ENCODE measurements at regions not wholly inside any gene's neighbourhood (a gene's known extent, or its start where the extent isn't known, plus 50 kb on each side); places are given as distances from the start of the nearest gene placed in this dataset.

DNA sequence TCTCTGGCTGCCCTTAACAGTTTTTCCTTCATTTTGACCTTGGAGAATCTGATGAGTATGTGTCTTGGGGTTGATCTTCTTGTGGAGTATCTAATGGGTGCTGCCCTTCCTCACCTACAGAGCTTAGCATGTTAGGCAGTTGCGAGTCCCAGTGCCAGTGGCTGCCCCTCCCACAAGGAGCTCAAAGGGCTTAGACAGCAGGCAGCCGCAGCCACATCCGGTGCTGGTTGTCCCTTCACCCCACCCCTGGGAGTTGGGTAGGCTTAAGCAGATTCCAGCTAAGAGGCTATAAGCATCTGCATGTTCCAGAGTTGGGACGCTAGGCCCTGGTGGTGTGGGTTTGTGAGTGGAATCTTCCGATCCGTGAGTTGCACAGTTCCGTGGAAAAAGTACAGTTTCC is 322.1 kb upstream of the ARX start:
- Histone ChIP-seq H3K4me2 (no peak overlapping the region), H3K27me3 (peaks cover 43% of the 10 kb centered on the region), H3K4me3 (no peak overlapping the region), H3K27ac (no peak overlapping the region), H3K4me1 (no peaks in the 10 kb centered on the region), H3K9me3 (peaks cover 36% of the 10 kb centered on the region), H3K36me3 (no peaks in the 10 kb centered on the region), H3K9ac (no peak overlapping the region), H4K20me1 (no peaks in the 10 kb centered on the region)
- no peak for TF ChIP-seq Cebpa-rat (IDR thresholded peaks at IDR 0.05)

GRCh38 chrX:25300994-25301393 is 285.2 kb upstream of the ARX start:
- Histone ChIP-seq H3K36me3 (no peaks in the 10 kb centered on the region), H3K4me3 (no peak overlapping the region), H4K20me1 (no peaks in the 10 kb centered on the region; the same call in 1 of the 2 replicates), H3K27me3 (peaks cover 51% of the 10 kb centered on the region), H3K9ac (no peak overlapping the region), H3K4me2 (no peak overlapping the region), H3K27ac (no peak overlapping the region), H3K4me1 (no peaks in the 10 kb centered on the region), H3K9me3 (no peaks in the 10 kb centered on the region)
- no peak for TF ChIP-seq Cebpa-rat (IDR thresholded peaks at IDR 0.05)

DNA sequence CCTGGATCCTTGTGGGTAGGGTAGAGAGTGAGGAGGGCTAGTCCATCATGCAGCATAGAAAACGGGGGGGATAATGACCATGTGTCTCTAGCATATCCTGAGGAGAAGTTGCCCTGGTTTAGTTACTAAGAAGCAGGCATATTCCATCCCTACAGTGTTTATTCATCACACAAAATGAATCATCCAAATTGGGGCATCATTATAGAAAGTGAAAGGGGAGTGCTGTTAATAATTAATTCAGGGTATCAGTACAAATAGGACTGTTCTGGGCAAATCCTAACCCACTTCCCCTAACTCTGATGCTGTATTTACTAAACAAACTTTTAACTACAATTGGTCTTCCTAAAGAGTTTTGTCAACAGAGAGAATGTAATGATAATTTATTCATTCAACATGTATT is 281.1 kb upstream of the ARX start:
- Histone ChIP-seq H3K9me3 (no peaks in the 10 kb centered on the region), H3K27ac (no peak overlapping the region), H3K36me3 (no peaks in the 10 kb centered on the region), H3K4me3 (no peak overlapping the region), H4K20me1 (no peaks in the 10 kb centered on the region), H3K4me1 (no peaks in the 10 kb centered on the region), H3K4me2 (no peak overlapping the region), H3K27me3 (peaks cover 76% of the 10 kb centered on the region), H3K9ac (no peak overlapping the region)
- no peak for TF ChIP-seq Cebpa-rat (IDR thresholded peaks at IDR 0.05)

DNA sequence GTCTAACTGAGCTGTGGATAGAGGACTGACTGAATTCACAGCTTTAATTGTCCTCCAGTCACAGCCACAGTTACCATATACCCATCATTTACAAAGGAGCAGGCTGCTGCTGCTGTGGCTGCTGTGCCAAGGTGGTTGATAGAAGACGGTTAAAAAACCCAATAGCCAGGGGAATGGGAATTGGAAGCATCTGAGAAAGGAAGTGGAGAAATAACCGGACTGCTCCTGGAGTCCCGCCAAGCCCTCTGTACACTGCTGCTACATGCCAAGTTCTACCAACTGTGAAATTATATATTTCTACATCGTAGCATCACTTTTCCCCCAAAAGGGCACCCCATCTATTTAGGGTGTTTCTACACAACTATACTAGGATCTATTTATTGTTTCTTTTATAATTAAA is 279.7 kb upstream of the ARX start:
- Histone ChIP-seq H3K9ac (no peak overlapping the region), H3K4me2 (no peak overlapping the region), H4K20me1 (no peaks in the 10 kb centered on the region), H3K4me3 (no peak overlapping the region), H3K4me1 (no peaks in the 10 kb centered on the region), H3K36me3 (no peaks in the 10 kb centered on the region), H3K27ac (no peak overlapping the region), H3K9me3 (no peaks in the 10 kb centered on the region), H3K27me3 (peaks cover 75% of the 10 kb centered on the region)
- TF ChIP-seq Cebpa-rat (IDR thresholded peaks at IDR 0.05) = no peak

DNA sequence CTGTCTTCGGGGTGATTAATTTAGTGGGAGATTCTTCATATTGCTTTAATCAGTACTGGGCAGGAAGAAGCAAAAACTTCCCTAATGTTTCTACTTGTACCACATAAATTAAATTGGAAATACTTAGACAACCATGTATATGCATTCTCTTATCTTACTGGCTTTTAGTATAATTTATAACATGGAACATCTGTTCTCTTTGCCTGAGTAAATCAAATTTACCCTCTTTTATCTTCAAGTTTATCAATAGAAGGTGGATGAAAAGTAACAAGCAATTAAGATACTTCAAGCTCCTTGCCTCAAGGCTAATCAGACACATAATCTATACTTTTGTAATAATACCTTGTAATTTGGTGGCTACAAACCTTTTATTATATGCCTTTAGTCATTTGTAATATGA is 274.4 kb upstream of the ARX start:
- no peaks in the 10 kb centered on the region for H3K36me3 ChIP-seq
- no peaks in the 10 kb centered on the region for H3K9me3 ChIP-seq
- no peak overlapping the region for H3K9ac ChIP-seq
- no peak overlapping the region for H3K4me3 ChIP-seq
- no peak for TF ChIP-seq Cebpa-rat (IDR thresholded peaks at IDR 0.05)
- no peaks in the 10 kb centered on the region for H4K20me1 ChIP-seq
- no peak overlapping the region for H3K4me2 ChIP-seq
- H3K27me3 ChIP-seq = peaks cover 69% of the 10 kb centered on the region
- H3K27ac ChIP-seq = no peak overlapping the region
- no peaks in the 10 kb centered on the region for H3K4me1 ChIP-seq

DNA sequence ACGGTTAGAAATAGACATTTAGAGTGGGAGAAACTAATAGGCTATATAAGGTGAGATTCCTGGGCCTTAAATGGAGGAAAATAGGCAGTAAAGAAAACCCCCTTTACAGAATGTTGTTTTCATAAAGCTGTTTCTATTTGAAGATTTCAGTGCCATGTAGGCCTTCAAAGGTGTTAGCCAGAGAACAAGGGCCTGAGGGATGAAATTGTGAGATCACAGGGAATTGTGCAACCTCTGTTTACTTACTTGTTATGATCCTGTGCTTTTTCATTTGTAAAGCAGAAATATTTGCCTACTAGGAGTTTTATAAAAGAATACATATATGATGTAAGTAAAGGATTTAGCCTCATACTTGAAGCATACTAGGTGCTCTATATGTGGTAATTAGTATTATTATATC is 272.9 kb upstream of the ARX start:
- Histone ChIP-seq H3K27ac (no peak overlapping the region), H4K20me1 (no peaks in the 10 kb centered on the region), H3K4me2 (no peak overlapping the region), H3K27me3 (peaks cover 68% of the 10 kb centered on the region), H3K36me3 (no peaks in the 10 kb centered on the region), H3K4me3 (no peak overlapping the region), H3K9me3 (no peaks in the 10 kb centered on the region), H3K9ac (no peak overlapping the region), H3K4me1 (no peaks in the 10 kb centered on the region)
- no peak for TF ChIP-seq Cebpa-rat (IDR thresholded peaks at IDR 0.05)

GRCh38 chrX:25287521-25287920 is 271.8 kb upstream of the ARX start:
- Histone ChIP-seq H3K4me3 (no peak overlapping the region), H4K20me1 (no peaks in the 10 kb centered on the region), H3K9ac (no peak overlapping the region), H3K4me1 (no peaks in the 10 kb centered on the region), H3K27me3 (peaks cover 71% of the 10 kb centered on the region), H3K4me2 (no peak overlapping the region), H3K36me3 (no peaks in the 10 kb centered on the region), H3K9me3 (no peaks in the 10 kb centered on the region), H3K27ac (no peak overlapping the region)
- no peak for TF ChIP-seq Cebpa-rat (IDR thresholded peaks at IDR 0.05)

DNA sequence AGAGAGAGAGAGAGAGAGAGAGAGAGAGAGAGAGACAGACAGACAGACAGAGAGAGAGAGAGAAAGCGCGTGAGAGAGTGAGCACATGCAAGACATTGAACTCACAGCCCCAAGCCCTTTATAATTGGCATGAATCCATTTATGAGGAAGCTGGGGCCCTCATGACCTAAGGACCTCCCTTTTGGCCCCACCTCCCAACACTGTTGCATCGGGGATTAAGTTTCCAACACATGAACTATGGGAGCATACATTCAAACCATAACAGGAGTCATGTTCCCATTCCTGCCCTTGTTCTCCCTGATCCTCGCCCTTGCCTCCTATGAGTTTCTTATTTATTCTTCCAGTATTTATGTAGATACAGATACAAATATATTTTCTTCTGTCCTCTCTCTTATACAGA is 269.8 kb upstream of the ARX start:
- Histone ChIP-seq H3K4me1 (no peaks in the 10 kb centered on the region), H3K4me3 (no peak overlapping the region), H3K9me3 (no peaks in the 10 kb centered on the region), H3K36me3 (no peaks in the 10 kb centered on the region), H3K9ac (no peak overlapping the region), H3K4me2 (no peak overlapping the region), H3K27ac (no peak overlapping the region), H3K27me3 (peaks cover 78% of the 10 kb centered on the region), H4K20me1 (no peaks in the 10 kb centered on the region)
- no peak for TF ChIP-seq Cebpa-rat (IDR thresholded peaks at IDR 0.05)

DNA sequence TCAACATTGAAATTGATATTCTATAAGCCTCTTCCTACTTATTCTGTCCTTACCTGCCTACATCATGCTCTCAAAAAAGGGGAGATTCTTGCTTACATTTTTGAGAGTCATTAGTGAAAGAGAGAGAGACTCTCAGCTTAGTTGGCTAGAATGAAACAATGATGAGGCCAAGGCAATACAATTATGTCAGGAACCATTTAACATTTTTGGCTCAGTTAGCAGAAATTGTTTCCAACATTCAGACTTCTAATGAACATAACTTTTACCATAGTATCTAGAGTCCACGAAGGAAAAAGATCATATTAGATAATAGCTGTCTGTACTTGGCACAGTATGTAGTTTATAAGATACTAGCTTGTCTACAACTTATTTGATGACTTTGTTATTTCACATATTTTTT is 263.7 kb upstream of the ARX start:
- no peaks in the 10 kb centered on the region for H3K9me3 ChIP-seq
- peaks cover 87% of the 10 kb centered on the region for H3K27me3 ChIP-seq
- no peaks in the 10 kb centered on the region for H3K36me3 ChIP-seq
- no peaks in the 10 kb centered on the region for H4K20me1 ChIP-seq
- H3K9ac ChIP-seq = no peak overlapping the region
- no peak overlapping the region for H3K4me3 ChIP-seq
- no peak overlapping the region for H3K27ac ChIP-seq
- no peaks in the 10 kb centered on the region for H3K4me1 ChIP-seq
- no peak for TF ChIP-seq Cebpa-rat (IDR thresholded peaks at IDR 0.05)
- H3K4me2 ChIP-seq = no peak overlapping the region

DNA sequence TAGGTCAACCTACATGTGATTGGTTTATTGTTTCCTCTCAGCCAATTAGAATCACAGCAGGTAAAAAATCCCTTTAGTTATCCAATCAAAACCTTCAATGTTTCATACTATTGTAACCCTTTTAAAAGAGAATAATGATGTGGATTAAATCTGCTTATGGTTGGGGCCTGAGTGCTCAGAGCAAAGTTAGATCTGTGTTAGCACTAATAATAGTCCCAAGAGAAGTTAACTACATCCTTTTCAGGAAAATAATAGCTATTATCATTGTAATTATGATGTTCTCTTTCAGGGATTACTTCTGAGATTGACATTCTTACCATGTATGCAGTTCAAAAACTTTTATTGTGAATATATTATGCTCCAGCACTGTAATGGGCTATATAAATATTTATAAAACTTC is 262.6 kb upstream of the ARX start:
- no peaks in the 10 kb centered on the region for H3K9me3 ChIP-seq
- peaks cover 86% of the 10 kb centered on the region for H3K27me3 ChIP-seq
- H3K4me3 ChIP-seq = no peak overlapping the region
- H3K4me1 ChIP-seq = no peaks in the 10 kb centered on the region
- no peak for TF ChIP-seq Cebpa-rat (IDR thresholded peaks at IDR 0.05)
- no peaks in the 10 kb centered on the region for H3K36me3 ChIP-seq
- H3K9ac ChIP-seq = no peak overlapping the region
- no peak overlapping the region for H3K4me2 ChIP-seq
- H4K20me1 ChIP-seq = no peaks in the 10 kb centered on the region
- H3K27ac ChIP-seq = no peak overlapping the region

DNA sequence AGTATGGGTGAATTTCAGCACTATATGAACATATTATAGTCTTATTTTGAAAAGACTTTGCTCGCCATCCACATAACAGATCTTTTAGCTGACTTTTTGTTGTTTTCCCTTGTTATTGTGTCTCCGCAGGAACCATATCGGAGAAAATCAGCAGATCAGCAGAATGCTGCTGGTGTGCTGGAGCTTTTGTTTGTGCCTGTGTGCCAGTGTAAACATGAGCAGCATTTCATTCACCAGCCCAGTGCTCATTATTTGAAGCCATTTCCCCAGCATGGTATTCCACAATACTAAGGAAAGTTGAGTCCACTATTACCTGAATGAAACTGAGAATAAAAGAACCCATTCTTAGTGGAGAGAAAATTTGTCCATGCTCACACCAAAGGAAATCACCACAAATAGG is 261.8 kb upstream of the ARX start:
- Histone ChIP-seq H3K36me3 (no peaks in the 10 kb centered on the region), H3K27me3 (peaks cover 88% of the 10 kb centered on the region), H4K20me1 (no peaks in the 10 kb centered on the region), H3K4me1 (no peaks in the 10 kb centered on the region), H3K4me2 (no peak overlapping the region), H3K4me3 (no peak overlapping the region), H3K9me3 (no peaks in the 10 kb centered on the region), H3K9ac (no peak overlapping the region), H3K27ac (no peak overlapping the region)
- TF ChIP-seq Cebpa-rat (IDR thresholded peaks at IDR 0.05) = no peak

Measured in BLaER1 (cell line).